B cell (primary cell): ENCODE measurements at regions not wholly inside any gene's neighbourhood (a gene's known extent, or its start where the extent isn't known, plus 50 kb on each side); places are given as distances from the start of the nearest gene placed in this dataset.

Experiments
- ATAC-seq: fragments of 200-7000 bp; cut with Tn5 transposase; one replicate; pipeline ENCODE4 v1.10.0; 2021; ENCODE audit warnings: low read depth, mild to moderate bottlenecking, moderate number of reproducible peaks, moderate library complexity
- CTCF ChIA-PET: fragments of 350-600 bp; sonication (Branson Sonifier 250); formaldehyde crosslinking; loops from one replicate; lab custom pipeline; 2021; ENCODE audit warnings: antibody characterized with exemption, inconsistent platforms; lab: Charles Lee
- POLR2A ChIA-PET: fragments of 350-600 bp; sonication (Branson Sonifier 250); formaldehyde crosslinking; loops from one replicate; lab custom pipeline; 2021; ENCODE audit warnings: antibody characterized with exemption; lab: Charles Lee
- DNase-seq: peaks from one replicate; pipeline ENCODE4 v3.0.0; 2013
- H2AFZ ChIP-seq: 2 replicates; pipeline ENCODE4 v1.6.1; 2012; ENCODE audit warnings: mild to moderate bottlenecking, low read depth, low read length; ENCODE audit not compliant: insufficient read depth, poor library complexity, severe bottlenecking
- H3K27ac ChIP-seq, 2 donors: 1 replicate in 1 of 2; 2 replicates in 1 of 2; pipeline ENCODE4 v1.5.1; 2012 to 2013; ENCODE audit warnings: low read length in 2 of 2, mild to moderate bottlenecking in 2 of 2, moderate library complexity in 1 of 2
- H3K27me3 ChIP-seq, 4 experiments: fragments of 200-600 bp in 1 of 4; sonication (generic) in 1 of 4; replicated peaks in 1 of 4; 1 replicate in 2 of 4; 2 replicates in 2 of 4; pipeline versions ENCODE4 v1.6.1 to v1.7.0; 2013 to 2016; ENCODE audit warnings: low read length in 3 of 4, mild to moderate bottlenecking in 2 of 4, mixed read lengths in 1 of 4, moderate library complexity in 1 of 4; ENCODE audit not compliant: insufficient read depth in 4 of 4, control insufficient read depth in 3 of 4; ENCODE audit errors: control extremely low read depth in 1 of 4
- H3K36me3 ChIP-seq, 2 experiments: replicated peaks in 1 of 2; 1 replicate in 1 of 2; 2 replicates in 1 of 2; pipeline versions ENCODE4 v1.6.1 to v1.7.1; 2013; ENCODE audit warnings: low read length in 1 of 2; ENCODE audit not compliant: insufficient read depth in 2 of 2, control insufficient read depth in 1 of 2; ENCODE audit errors: control extremely low read depth in 1 of 2, extremely low read depth in 1 of 2
- H3K4me1 ChIP-seq, 2 donors: fragments of 200-600 bp in 1 of 2; sonication (generic) in 1 of 2; 1 replicate in 1 of 2; 2 replicates in 1 of 2; pipeline versions ENCODE4 v1.5.1 to v1.6.1; 2013 to 2017; ENCODE audit warnings: low read length in 2 of 2; ENCODE audit not compliant: control insufficient read depth in 2 of 2, insufficient read depth in 2 of 2
- H3K4me2 ChIP-seq: replicated peaks from 2 replicates; pipeline ENCODE3; 2012; ENCODE audit warnings: mild to moderate bottlenecking, low read depth, low read length; ENCODE audit not compliant: poor library complexity, severe bottlenecking
- H3K4me3 ChIP-seq, 5 experiments: fragments of 200-600 bp in 1 of 5; sonication (generic) in 1 of 5; 1 replicate in 3 of 5; 2 replicates in 2 of 5; pipeline versions ENCODE4 v1.5.1 to v1.7.0; 2011 to 2016; ENCODE audit warnings: low read length in 4 of 5, mild to moderate bottlenecking in 4 of 5, low read depth in 2 of 5, control low read depth in 1 of 5, moderate library complexity in 1 of 5; ENCODE audit not compliant: insufficient read depth in 1 of 5; ENCODE audit errors: control extremely low read depth in 1 of 5, extremely low read depth in 1 of 5
- H3K79me2 ChIP-seq: fragments of 200-600 bp; sonication (generic); one replicate; pipeline ENCODE4 v1.6.0; 2016; ENCODE audit warnings: low read length; ENCODE audit not compliant: control insufficient read depth, insufficient read depth
- H3K9ac ChIP-seq: fragments of 200-600 bp; sonication (generic); 2 replicates; pipeline ENCODE4 v1.6.1; 2017; ENCODE audit warnings: mild to moderate bottlenecking, low read length, moderate library complexity
- H3K9me3 ChIP-seq, 3 donors: one replicate each; pipeline versions ENCODE4 v1.6.1 to v1.7.1; 2013; ENCODE audit warnings: low read length in 2 of 3; ENCODE audit not compliant: control insufficient read depth in 2 of 3, insufficient read depth in 1 of 3; ENCODE audit errors: control extremely low read depth in 1 of 3
- H4K20me1 ChIP-seq: 2 replicates; pipeline ENCODE4 v1.6.0; 2012; ENCODE audit warnings: mild to moderate bottlenecking, low read length; ENCODE audit not compliant: insufficient read depth, control insufficient read depth, poor library complexity, severe bottlenecking
- H3K27ac Mint-ChIP-seq: one replicate; pipeline ENCODE4 v1.8.0; 2021; ENCODE audit warnings: mixed read lengths
- H3K27me3 Mint-ChIP-seq: one replicate; pipeline ENCODE4 v1.8.0; 2021; ENCODE audit warnings: mixed read lengths
- H3K4me1 Mint-ChIP-seq: one replicate; pipeline ENCODE4 v1.8.0; 2021; ENCODE audit warnings: mixed read lengths
- H3K4me3 Mint-ChIP-seq: one replicate; pipeline ENCODE4 v1.8.0; 2021; ENCODE audit warnings: mixed read lengths
- H3K9me3 Mint-ChIP-seq: one replicate; pipeline ENCODE4 v1.8.0; 2022; ENCODE audit warnings: mixed read lengths; ENCODE audit not compliant: insufficient read depth
- EZH2 ChIP-seq: IDR thresholded peaks from 2 replicates; pipeline ENCODE4 v1.6.1; 2012; ENCODE audit warnings: borderline replicate concordance, low read depth, mild to moderate bottlenecking, moderate library complexity, low read length; ENCODE audit not compliant: insufficient read depth, poor library complexity, severe bottlenecking
- WGBS: methylation state at CpG from one replicate; pipeline ENCODE4 v1.1.5; 2013; ENCODE audit warnings: missing lambda C conversion rate; ENCODE audit not compliant: insufficient coverage; 5-methylcytosine and 5-hydroxymethylcytosine counted together
- intact Hi-C: fragments of 100-400 bp; cut with micrococcal nuclease; formaldehyde crosslinking; loops from one replicate; pipeline ENCODE4 v1.10.0; 2022
- TF ChIP-seq, protein P1 (sequence below): fragments of 200-600 bp; IDR thresholded peaks from one replicate; pipeline ENCODE4 v1.8.0; 2022; ENCODE audit warnings: antibody characterized with exemption, mild to moderate bottlenecking

DNA sequence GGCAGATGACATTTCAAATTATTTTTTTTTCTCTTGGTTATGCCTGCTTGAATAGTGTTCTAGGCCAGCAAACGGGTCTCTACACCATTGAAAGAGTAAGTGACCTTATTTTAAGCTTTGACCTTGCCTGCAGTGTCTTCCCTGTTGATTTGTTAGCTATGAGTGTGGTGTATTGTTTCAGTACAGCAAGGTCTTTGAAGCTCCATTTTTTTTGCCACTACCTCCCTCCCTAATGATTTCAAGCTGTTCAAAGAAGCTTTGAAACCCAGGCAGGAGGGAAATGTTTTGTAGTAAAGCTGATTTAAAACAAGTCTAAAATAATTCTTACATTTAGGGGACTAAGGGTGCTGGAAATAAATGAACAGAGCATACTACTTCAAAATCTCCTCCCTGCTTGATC lies 1249.8 kb downstream of the ROBO1 start:
- Histone ChIP-seq H3K4me1 (no peaks in the 10 kb centered on the region), H2AFZ (no peak overlapping the region), H3K4me2 (no peak overlapping the region), H3K27me3 (no peaks in the 10 kb centered on the region), H3K27ac (no peak overlapping the region), H3K9me3 (no peaks in the 10 kb centered on the region), H3K4me3 (no peak overlapping the region), H3K9ac (no peak overlapping the region), H3K79me2 (no peaks in the 10 kb centered on the region), H4K20me1 (no peaks in the 10 kb centered on the region), H3K36me3 (no peaks in the 10 kb centered on the region)
- intact Hi-C loops: no loop called here
- Mint-ChIP-seq H3K27ac (no peak overlapping the region), H3K9me3 (no peaks in the 10 kb centered on the region), H3K4me3 (no peak overlapping the region), H3K27me3 (no peaks in the 10 kb centered on the region), H3K4me1 (no peaks in the 10 kb centered on the region)
- DNase-seq (no peak), ATAC-seq (no peak)
- TF ChIP-seq, protein P1, sequence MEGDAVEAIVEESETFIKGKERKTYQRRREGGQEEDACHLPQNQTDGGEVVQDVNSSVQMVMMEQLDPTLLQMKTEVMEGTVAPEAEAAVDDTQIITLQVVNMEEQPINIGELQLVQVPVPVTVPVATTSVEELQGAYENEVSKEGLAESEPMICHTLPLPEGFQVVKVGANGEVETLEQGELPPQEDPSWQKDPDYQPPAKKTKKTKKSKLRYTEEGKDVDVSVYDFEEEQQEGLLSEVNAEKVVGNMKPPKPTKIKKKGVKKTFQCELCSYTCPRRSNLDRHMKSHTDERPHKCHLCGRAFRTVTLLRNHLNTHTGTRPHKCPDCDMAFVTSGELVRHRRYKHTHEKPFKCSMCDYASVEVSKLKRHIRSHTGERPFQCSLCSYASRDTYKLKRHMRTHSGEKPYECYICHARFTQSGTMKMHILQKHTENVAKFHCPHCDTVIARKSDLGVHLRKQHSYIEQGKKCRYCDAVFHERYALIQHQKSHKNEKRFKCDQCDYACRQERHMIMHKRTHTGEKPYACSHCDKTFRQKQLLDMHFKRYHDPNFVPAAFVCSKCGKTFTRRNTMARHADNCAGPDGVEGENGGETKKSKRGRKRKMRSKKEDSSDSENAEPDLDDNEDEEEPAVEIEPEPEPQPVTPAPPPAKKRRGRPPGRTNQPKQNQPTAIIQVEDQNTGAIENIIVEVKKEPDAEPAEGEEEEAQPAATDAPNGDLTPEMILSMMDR: no peak
- TF ChIP-seq EZH2: no peak
- 33% methylated on average over 1 of the region's 1 CpG for WGBS
- POLR2A ChIA-PET: no interaction called here
- CTCF ChIA-PET: no interaction called here

DNA sequence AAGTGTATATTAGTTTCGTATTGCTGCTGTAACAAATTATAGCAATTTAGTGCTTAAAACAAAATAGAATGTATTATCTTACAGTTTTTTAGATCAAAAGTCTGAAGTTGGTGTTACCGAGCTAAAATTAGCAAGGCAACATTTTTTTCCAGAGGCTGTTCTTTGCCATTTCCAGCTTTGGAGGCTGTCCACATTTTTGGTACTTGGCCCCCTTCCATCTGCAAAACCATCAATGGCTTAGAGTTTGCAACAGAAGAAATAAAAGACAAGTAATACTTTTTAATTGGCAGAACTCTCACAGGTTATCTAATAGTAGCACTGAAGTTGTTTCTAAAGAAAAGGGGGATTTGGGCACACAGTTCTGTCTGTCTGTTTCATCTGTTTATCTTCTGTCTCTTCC lies 1248.5 kb downstream of the ROBO1 start:
- H3K4me1 ChIP-seq: no peaks in the 10 kb centered on the region
- no peaks in the 10 kb centered on the region for H3K27me3 ChIP-seq
- Mint-ChIP-seq H3K4me3 (no peak overlapping the region), H3K4me1 (no peaks in the 10 kb centered on the region), H3K27ac (no peak overlapping the region), H3K9me3 (no peaks in the 10 kb centered on the region), H3K27me3 (no peaks in the 10 kb centered on the region)
- WGBS: no CpG with 5 or more reads among the region's 2 CpGs
- H2AFZ ChIP-seq: no peak overlapping the region
- POLR2A ChIA-PET: no interaction called here
- CTCF ChIA-PET: no interaction called here
- H3K9me3 ChIP-seq: no peaks in the 10 kb centered on the region
- no peaks in the 10 kb centered on the region for H4K20me1 ChIP-seq
- no peak overlapping the region for H3K4me2 ChIP-seq
- DNase-seq: no peak
- no peak overlapping the region for H3K4me3 ChIP-seq
- ATAC-seq: no peak
- no peak for TF ChIP-seq EZH2
- TF ChIP-seq, protein P1: no peak
- no peaks in the 10 kb centered on the region for H3K36me3 ChIP-seq
- no peak overlapping the region for H3K9ac ChIP-seq
- intact Hi-C loops: no loop called here
- no peak overlapping the region for H3K27ac ChIP-seq
- H3K79me2 ChIP-seq: no peaks in the 10 kb centered on the region
